GM12878 (cell line): ENCODE measurements at regions not wholly inside any gene's neighbourhood (a gene's known extent, or its start where the extent isn't known, plus 50 kb on each side); places are given as distances from the start of the nearest gene placed in this dataset.

Experiments
- ATAC-seq: fragments of 200-7000 bp; cut with Tn5 transposase; 3 replicates; pipeline ENCODE4 v1.9.1; 2020; ENCODE audit warnings: mild to moderate bottlenecking, moderate library complexity
- BruUV-seq: library from RNA; stranded (reverse); fragments of 400-500 nt; replicated peaks from 2 replicates; lab custom pipeline; 2021; lab: Mats Ljungman, UMichigan
- CTCF ChIA-PET: fragments of 300-600 bp; sonication (Branson Sonifier 250); formaldehyde crosslinking; extraction: SDS; loops from one replicate; lab custom pipeline; 2021; ENCODE audit warnings: inconsistent platforms; lab: Yijun Ruan, JAX
- POLR2A ChIA-PET: fragments of 350-600 bp; formaldehyde crosslinking; extraction: SDS; loops from one replicate; lab custom pipeline; 2021; ENCODE audit warnings: inconsistent platforms; lab: Charles Lee
- RAD21 ChIA-PET: fragments of 300-600 bp; sonication (Branson Sonifier 250); formaldehyde crosslinking; loops from one replicate; lab custom pipeline; 2023; ENCODE audit warnings: antibody characterized with exemption; ENCODE audit not compliant: unreplicated experiment; lab: Charles Lee
- SMC1A ChIA-PET: fragments of 300-600 bp; sonication (Branson Sonifier 250); formaldehyde crosslinking; loops from one replicate; lab custom pipeline; 2023; ENCODE audit not compliant: unreplicated experiment, uncharacterized antibody; lab: Charles Lee
- DNase-seq: peaks from one replicate; pipeline ENCODE4 v3.0.0-alpha.2; 2011; ENCODE audit warnings: low read depth, low spot score
- FAIRE-seq: peaks from 3 replicates; lab custom pipeline; 2011; peaks lifted over from hg19 to GRCh38; lab: Jason Lieb, UNC
- H2AFZ ChIP-seq: 2 replicates; pipeline ENCODE4 v1.6.0; 2011; ENCODE audit warnings: low read depth, low read length, control low read depth; ENCODE audit not compliant: control insufficient read depth
- H3K27ac ChIP-seq: 2 replicates; pipeline ENCODE4 v1.5.1; 2011; ENCODE audit warnings: control low read depth; ENCODE audit not compliant: control insufficient read depth, insufficient read depth
- H3K27me3 ChIP-seq, 2 experiments: replicated peaks in 1 of 2; 2 replicates each; pipeline versions ENCODE4 v1.6.0 to v1.6.1; 2011; ENCODE audit warnings: low read length in 1 of 2; ENCODE audit not compliant: control insufficient read depth in 2 of 2, insufficient read depth in 2 of 2
- H3K36me3 ChIP-seq, 2 experiments: 2 replicates each; pipeline ENCODE4 v1.5.1; 2011; ENCODE audit warnings: low read length in 1 of 2; ENCODE audit not compliant: control insufficient read depth in 2 of 2, insufficient read depth in 2 of 2
- H3K4me1 ChIP-seq: 2 replicates; pipeline ENCODE4 v1.6.1; 2011; ENCODE audit warnings: mild to moderate bottlenecking, low read length, moderate library complexity, mixed read lengths; ENCODE audit not compliant: control insufficient read depth, insufficient read depth
- H3K4me2 ChIP-seq: 2 replicates; pipeline ENCODE4 v1.6.0; 2011; ENCODE audit warnings: control low read depth; ENCODE audit not compliant: control insufficient read depth, insufficient read depth
- H3K4me3 ChIP-seq: fragments of 200-600 bp; sonication (generic); 2 replicates; pipeline ENCODE4 v1.5.1; 2016
- H3K79me2 ChIP-seq: 2 replicates; pipeline ENCODE4 v1.6.0; 2011; ENCODE audit warnings: low read length; ENCODE audit not compliant: control insufficient read depth, insufficient read depth
- H3K9ac ChIP-seq: 2 replicates; pipeline ENCODE4 v1.8.0; 2011; ENCODE audit warnings: low read length, control low read depth, mixed read lengths; ENCODE audit not compliant: control insufficient read depth, insufficient read depth
- H3K9me3 ChIP-seq: replicated peaks from 3 replicates; pipeline ENCODE4 v1.5.1; 2011; ENCODE audit warnings: mild to moderate bottlenecking, low read length; ENCODE audit not compliant: control insufficient read depth, insufficient read depth
- H4K20me1 ChIP-seq: 2 replicates; pipeline ENCODE4 v1.6.0; 2011; ENCODE audit not compliant: control insufficient read depth, insufficient read depth
- ASH2L ChIP-seq: fragments of 300-600, 200-600 bp; sonication (generic); IDR thresholded peaks from 2 replicates; pipeline ENCODE4 v1.6.1; 2017; ENCODE audit warnings: low read depth, mild to moderate bottlenecking, borderline replicate concordance
- CHD1 ChIP-seq: IDR thresholded peaks from 2 replicates; pipeline ENCODE4 v1.6.1; 2012; ENCODE audit warnings: low read depth, low read length, improper control_type of control experiment
- CHD2 ChIP-seq: IDR thresholded peaks from 2 replicates; pipeline ENCODE4 v1.6.1; 2011; ENCODE audit warnings: low read depth, low read length, improper control_type of control experiment, borderline replicate concordance
- ELK1 ChIP-seq: IDR thresholded peaks from 2 replicates; pipeline ENCODE4 v1.6.1; 2012; ENCODE audit warnings: low read depth, low read length, improper control_type of control experiment
- IRF3 ChIP-seq: fragments of 450-650 bp; IDR thresholded peaks from 2 replicates; pipeline ENCODE4 v1.6.1; 2014; ENCODE audit warnings: mild to moderate bottlenecking
- LARP7 ChIP-seq: fragments of 450-650 bp; IDR thresholded peaks from 2 replicates; pipeline ENCODE4 v1.6.1; 2017; ENCODE audit warnings: mild to moderate bottlenecking
- NR2F1 ChIP-seq: fragments of 450-650 bp; conservative IDR thresholded peaks from 2 replicates; pipeline ENCODE4 v1.6.1; 2017; ENCODE audit warnings: mild to moderate bottlenecking
- POLR2A ChIP-seq: IDR thresholded peaks from 2 replicates; pipeline ENCODE4 v1.6.1; 2011; ENCODE audit warnings: low read depth, mild to moderate bottlenecking, low read length
- RELB ChIP-seq: fragments of 450-650 bp; IDR thresholded peaks from 2 replicates; pipeline ENCODE4 v1.6.1; 2017; ENCODE audit warnings: low read depth, mild to moderate bottlenecking, moderate library complexity
- RFX5 ChIP-seq: IDR thresholded peaks from 2 replicates; pipeline ENCODE4 v1.6.1; 2011; ENCODE audit warnings: low read depth, low read length, improper control_type of control experiment
- SIN3A ChIP-seq: IDR thresholded peaks from 2 replicates; pipeline ENCODE4 v1.6.1; 2012; ENCODE audit warnings: low read depth, low read length, improper control_type of control experiment
- SIX5 ChIP-seq: IDR thresholded peaks from 2 replicates; pipeline ENCODE4 v1.6.1; 2011; ENCODE audit warnings: mild to moderate bottlenecking, low read depth, low read length, moderate library complexity; ENCODE audit not compliant: severe bottlenecking
- SREBF1 ChIP-seq: IDR thresholded peaks from 2 replicates; pipeline ENCODE4 v1.6.1; 2012; ENCODE audit warnings: mild to moderate bottlenecking, low read length
- SRF ChIP-seq, 2 experiments: IDR thresholded peaks; 2 replicates each; pipeline ENCODE4 v1.6.1; 2011; ENCODE audit warnings: low read depth in 2 of 2, low read length in 2 of 2, mild to moderate bottlenecking in 1 of 2, moderate library complexity in 1 of 2
- TCF12 ChIP-seq: IDR thresholded peaks from 2 replicates; pipeline ENCODE4 v1.6.1; 2011; ENCODE audit warnings: low read depth, mild to moderate bottlenecking, low read length
- YY1 ChIP-seq: IDR thresholded peaks from 2 replicates; pipeline ENCODE4 v1.6.1; 2011; ENCODE audit warnings: low read depth, mild to moderate bottlenecking, low read length
- WGBS: methylation state at CpG from one replicate; pipeline ENCODE4 v1.1.6; 2016; ENCODE audit warnings: low lambda C conversion rate; ENCODE audit not compliant: insufficient replicate concordance, insufficient coverage; ENCODE audit errors: missing lambda C conversion rate; 5-methylcytosine and 5-hydroxymethylcytosine counted together
- in situ Hi-C: fragments of 300-500 bp; cut with MboI; formaldehyde crosslinking; loops from 9 replicates; pipeline ENCODE4 v1.14.3; 2018; ENCODE audit warnings: mixed read lengths
- intact Hi-C: fragments of 100-400 bp; cut with micrococcal nuclease; formaldehyde crosslinking; loops from one replicate; pipeline ENCODE4 v1.14.2; 2022; ENCODE audit not compliant: unreplicated experiment
- TF ChIP-seq, protein P1 (sequence below): fragments of 450-650 bp; formaldehyde crosslinking; IDR thresholded peaks from 2 replicates; pipeline ENCODE4 v1.5.0; 2022; ENCODE audit warnings: mild to moderate bottlenecking, missing genetic modification characterization
- TF ChIP-seq, protein P2 (sequence below): fragments of 450-650 bp; conservative IDR thresholded peaks from 2 replicates; pipeline ENCODE4 v1.6.1; 2017; ENCODE audit warnings: mild to moderate bottlenecking, moderate library complexity

- FAIRE-seq: no peak
- no peaks in the 10 kb centered on the region for H3K4me1 ChIP-seq
- no peaks in the 10 kb centered on the region for H3K9me3 ChIP-seq
- no peak overlapping the region for H3K27ac ChIP-seq
- WGBS: 53% methylated on average over 3 of the region's 3 CpGs
- RAD21 ChIA-PET: no interaction called here
- DNase-seq: no peak
- SMC1A ChIA-PET: no interaction called here
- no peak overlapping the region for H3K4me3 ChIP-seq
- CTCF ChIA-PET: no interaction called here
- no peaks in the 10 kb centered on the region for H3K27me3 ChIP-seq
- POLR2A ChIA-PET: no interaction called here
- H2AFZ ChIP-seq: no peak overlapping the region
- H3K4me2 ChIP-seq: no peak overlapping the region
- no peaks in the 10 kb centered on the region for H4K20me1 ChIP-seq
- H3K79me2 ChIP-seq: no peaks in the 10 kb centered on the region
- intact Hi-C loops: no loop called here
- in situ Hi-C loops: no loop called here
- H3K9ac ChIP-seq: no peak overlapping the region
- BruUV-seq: no TSS peak
- H3K36me3 ChIP-seq: no peaks in the 10 kb centered on the region
- no peak for ATAC-seq
- TF ChIP-seq, protein P1, sequence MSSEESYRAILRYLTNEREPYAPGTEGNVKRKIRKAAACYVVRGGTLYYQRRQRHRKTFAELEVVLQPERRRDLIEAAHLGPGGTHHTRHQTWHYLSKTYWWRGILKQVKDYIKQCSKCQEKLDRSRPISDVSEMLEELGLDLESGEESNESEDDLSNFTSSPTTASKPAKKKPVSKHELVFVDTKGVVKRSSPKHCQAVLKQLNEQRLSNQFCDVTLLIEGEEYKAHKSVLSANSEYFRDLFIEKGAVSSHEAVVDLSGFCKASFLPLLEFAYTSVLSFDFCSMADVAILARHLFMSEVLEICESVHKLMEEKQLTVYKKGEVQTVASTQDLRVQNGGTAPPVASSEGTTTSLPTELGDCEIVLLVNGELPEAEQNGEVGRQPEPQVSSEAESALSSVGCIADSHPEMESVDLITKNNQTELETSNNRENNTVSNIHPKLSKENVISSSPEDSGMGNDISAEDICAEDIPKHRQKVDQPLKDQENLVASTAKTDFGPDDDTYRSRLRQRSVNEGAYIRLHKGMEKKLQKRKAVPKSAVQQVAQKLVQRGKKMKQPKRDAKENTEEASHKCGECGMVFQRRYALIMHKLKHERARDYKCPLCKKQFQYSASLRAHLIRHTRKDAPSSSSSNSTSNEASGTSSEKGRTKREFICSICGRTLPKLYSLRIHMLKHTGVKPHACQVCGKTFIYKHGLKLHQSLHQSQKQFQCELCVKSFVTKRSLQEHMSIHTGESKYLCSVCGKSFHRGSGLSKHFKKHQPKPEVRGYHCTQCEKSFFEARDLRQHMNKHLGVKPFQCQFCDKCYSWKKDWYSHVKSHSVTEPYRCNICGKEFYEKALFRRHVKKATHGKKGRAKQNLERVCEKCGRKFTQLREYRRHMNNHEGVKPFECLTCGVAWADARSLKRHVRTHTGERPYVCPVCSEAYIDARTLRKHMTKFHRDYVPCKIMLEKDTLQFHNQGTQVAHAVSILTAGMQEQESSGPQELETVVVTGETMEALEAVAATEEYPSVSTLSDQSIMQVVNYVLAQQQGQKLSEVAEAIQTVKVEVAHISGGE (CRISPR knock-in tag): no peak
- no peak for TF ChIP-seq ELK1
- TF ChIP-seq CHD1: no peak
- TF ChIP-seq SIX5: no peak
- TF ChIP-seq TCF12: no peak
- no peak for TF ChIP-seq LARP7
- TF ChIP-seq, protein P2, sequence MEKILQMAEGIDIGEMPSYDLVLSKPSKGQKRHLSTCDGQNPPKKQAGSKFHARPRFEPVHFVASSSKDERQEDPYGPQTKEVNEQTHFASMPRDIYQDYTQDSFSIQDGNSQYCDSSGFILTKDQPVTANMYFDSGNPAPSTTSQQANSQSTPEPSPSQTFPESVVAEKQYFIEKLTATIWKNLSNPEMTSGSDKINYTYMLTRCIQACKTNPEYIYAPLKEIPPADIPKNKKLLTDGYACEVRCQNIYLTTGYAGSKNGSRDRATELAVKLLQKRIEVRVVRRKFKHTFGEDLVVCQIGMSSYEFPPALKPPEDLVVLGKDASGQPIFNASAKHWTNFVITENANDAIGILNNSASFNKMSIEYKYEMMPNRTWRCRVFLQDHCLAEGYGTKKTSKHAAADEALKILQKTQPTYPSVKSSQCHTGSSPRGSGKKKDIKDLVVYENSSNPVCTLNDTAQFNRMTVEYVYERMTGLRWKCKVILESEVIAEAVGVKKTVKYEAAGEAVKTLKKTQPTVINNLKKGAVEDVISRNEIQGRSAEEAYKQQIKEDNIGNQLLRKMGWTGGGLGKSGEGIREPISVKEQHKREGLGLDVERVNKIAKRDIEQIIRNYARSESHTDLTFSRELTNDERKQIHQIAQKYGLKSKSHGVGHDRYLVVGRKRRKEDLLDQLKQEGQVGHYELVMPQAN: no peak
- TF ChIP-seq SIN3A: no peak
- no peak for TF ChIP-seq SREBF1
- TF ChIP-seq SRF (IDR thresholded peaks at IDR 0.05; ENCODE audit: low read depth in 2 of 2, low read length in 2 of 2): no peak
- no peak for TF ChIP-seq NR2F1
- no peak for TF ChIP-seq CHD2
- no peak for TF ChIP-seq ASH2L
- TF ChIP-seq YY1: no peak
- no peak for TF ChIP-seq POLR2A
- TF ChIP-seq IRF3: no peak
- TF ChIP-seq RELB: no peak
- TF ChIP-seq RFX5: no peak
Observed at GRCh38 chr9:26321935-26322334, 570.7 kb downstream of the CAAP1 start.
